NT2/D1 (cell line): ENCODE measurements at regions not wholly inside any gene's neighbourhood (a gene's known extent, or its start where the extent isn't known, plus 50 kb on each side); places are given as distances from the start of the nearest gene placed in this dataset.

Experiments
- SUZ12 ChIP-seq: IDR thresholded peaks from 2 replicates; pipeline ENCODE4 v1.6.1; 2011; ENCODE audit not compliant: insufficient read length, insufficient read depth; ENCODE audit errors: extremely low read depth
- YY1 ChIP-seq: IDR thresholded peaks from 2 replicates; pipeline ENCODE4 v1.6.1; 2011; ENCODE audit not compliant: insufficient read length, insufficient read depth
- ZNF274 ChIP-seq: IDR thresholded peaks from 2 replicates; pipeline ENCODE4 v1.6.1; 2011; ENCODE audit warnings: mild to moderate bottlenecking, low read depth, low read length

DNA sequence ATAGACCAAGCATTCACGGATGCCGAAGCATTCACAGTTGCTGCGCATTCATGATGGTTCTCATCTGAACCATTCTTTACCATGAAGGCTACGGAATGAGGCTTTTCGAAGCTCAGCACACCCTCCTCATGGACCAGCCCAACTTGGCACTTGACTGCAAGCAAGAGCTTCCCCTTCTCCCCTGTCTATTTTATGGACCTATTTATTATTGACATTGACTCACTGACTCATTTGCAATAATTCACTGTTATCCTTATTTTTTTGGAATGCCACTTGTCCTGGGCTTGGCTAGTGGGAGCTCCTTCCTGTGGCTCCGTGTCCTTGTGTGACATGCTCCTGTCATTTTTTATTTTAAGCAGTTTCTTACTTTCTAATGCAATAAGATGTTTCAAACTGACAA is 51.5 kb upstream of the ICE1 start:
- TF ChIP-seq ZNF274 (no peak), YY1 (no peak), SUZ12 (no peak)
